A673 (cell line): ENCODE measurements at regions not wholly inside any gene's neighbourhood (a gene's known extent, or its start where the extent isn't known, plus 50 kb on each side); places are given as distances from the start of the nearest gene placed in this dataset.

ENCODE experiments used
- CTCF ChIP-seq: fragments of 300-800, 200-600 bp; sonication (generic); conservative IDR thresholded peaks from 2 replicates; pipeline ENCODE4 v1.5.1; 2017; ENCODE audit warnings: low read depth, mild to moderate bottlenecking, antibody characterized with exemption, low read length, moderate library complexity, mixed read lengths
- EZH2 ChIP-seq: fragments of 200-600 bp; sonication (generic); IDR thresholded peaks from 2 replicates; pipeline ENCODE4 v1.6.1; 2017; ENCODE audit warnings: borderline replicate concordance, low read depth, mild to moderate bottlenecking, mixed read lengths, antibody characterized with exemption, low read length; ENCODE audit not compliant: poor library complexity, severe bottlenecking

DNA sequence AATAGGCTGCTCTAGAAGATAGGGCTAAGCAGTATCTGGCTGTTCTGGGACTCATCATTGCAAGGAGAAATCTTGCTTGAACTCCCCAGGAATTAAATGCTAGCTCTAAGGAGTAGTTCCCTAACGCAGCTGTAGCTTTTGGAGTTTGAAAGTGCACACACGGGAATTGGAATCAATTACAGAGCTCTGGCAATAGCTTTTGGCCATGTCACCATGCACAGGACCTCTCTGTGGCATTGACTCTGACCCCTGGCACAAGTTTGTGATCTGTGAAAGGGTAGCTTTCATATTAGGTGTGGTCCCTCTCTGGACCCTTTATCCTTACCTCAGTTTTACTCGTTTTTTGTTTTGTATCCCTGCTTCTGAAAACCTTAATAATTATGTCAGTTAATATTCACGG lies 121.6 kb downstream of the FAT3 start:
- no peak for TF ChIP-seq CTCF
- TF ChIP-seq EZH2 = no peak
